ENCODE measurements at regions not wholly inside any gene's neighbourhood (a gene's known extent, or its start where the extent isn't known, plus 50 kb on each side); places are given as distances from the start of the nearest gene placed in this dataset.

GRCh38 chr10:22086730-22087401, 83.3 kb upstream of the DNAJC1 start (continued):
- peak in 1 of 2 experiments; percentile 47; a peak in 1 of 4 replicates for TF ChIP-seq EP300 (IDR thresholded peaks at IDR 0.05; ENCODE audit: low read depth in 2 of 2, low read length in 2 of 2)
- no peak for TF ChIP-seq EP300 (CRISPR knock-in tag; IDR thresholded peaks at IDR 0.05; ENCODE audit: borderline replicate concordance)
- TF ChIP-seq DNMT1 (CRISPR knock-in tag; IDR thresholded peaks at IDR 0.05) = no peak
- TF ChIP-seq, protein P1, sequence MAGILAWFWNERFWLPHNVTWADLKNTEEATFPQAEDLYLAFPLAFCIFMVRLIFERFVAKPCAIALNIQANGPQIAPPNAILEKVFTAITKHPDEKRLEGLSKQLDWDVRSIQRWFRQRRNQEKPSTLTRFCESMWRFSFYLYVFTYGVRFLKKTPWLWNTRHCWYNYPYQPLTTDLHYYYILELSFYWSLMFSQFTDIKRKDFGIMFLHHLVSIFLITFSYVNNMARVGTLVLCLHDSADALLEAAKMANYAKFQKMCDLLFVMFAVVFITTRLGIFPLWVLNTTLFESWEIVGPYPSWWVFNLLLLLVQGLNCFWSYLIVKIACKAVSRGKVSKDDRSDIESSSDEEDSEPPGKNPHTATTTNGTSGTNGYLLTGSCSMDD (CRISPR knock-in tag; IDR thresholded peaks at IDR 0.05) = no peak
- TF ChIP-seq KLF16 (CRISPR knock-in tag; IDR thresholded peaks at IDR 0.05) = no peak
- TF ChIP-seq FOSL2 (CRISPR knock-in tag; IDR thresholded peaks at IDR 0.05) = 0 out of 2 replicates have a peak, but pooled peaks have one; percentile 6
- TF ChIP-seq ZC3H4 (CRISPR knock-in tag; IDR thresholded peaks at IDR 0.05; ENCODE audit: borderline replicate concordance) = no peak
- no peak for TF ChIP-seq KDM5B (CRISPR knock-in tag; IDR thresholded peaks at IDR 0.05; ENCODE audit: borderline replicate concordance)
- TF ChIP-seq, protein P2, sequence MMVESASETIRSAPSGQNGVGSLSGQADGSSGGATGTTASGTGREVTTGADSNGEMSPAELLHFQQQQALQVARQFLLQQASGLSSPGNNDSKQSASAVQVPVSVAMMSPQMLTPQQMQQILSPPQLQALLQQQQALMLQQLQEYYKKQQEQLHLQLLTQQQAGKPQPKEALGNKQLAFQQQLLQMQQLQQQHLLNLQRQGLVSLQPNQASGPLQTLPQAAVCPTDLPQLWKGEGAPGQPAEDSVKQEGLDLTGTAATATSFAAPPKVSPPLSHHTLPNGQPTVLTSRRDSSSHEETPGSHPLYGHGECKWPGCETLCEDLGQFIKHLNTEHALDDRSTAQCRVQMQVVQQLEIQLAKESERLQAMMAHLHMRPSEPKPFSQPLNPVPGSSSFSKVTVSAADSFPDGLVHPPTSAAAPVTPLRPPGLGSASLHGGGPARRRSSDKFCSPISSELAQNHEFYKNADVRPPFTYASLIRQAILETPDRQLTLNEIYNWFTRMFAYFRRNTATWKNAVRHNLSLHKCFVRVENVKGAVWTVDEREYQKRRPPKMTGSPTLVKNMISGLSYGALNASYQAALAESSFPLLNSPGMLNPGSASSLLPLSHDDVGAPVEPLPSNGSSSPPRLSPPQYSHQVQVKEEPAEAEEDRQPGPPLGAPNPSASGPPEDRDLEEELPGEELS (CRISPR knock-in tag; IDR thresholded peaks at IDR 0.05) = peak; percentile 75
- TF ChIP-seq, protein P3, sequence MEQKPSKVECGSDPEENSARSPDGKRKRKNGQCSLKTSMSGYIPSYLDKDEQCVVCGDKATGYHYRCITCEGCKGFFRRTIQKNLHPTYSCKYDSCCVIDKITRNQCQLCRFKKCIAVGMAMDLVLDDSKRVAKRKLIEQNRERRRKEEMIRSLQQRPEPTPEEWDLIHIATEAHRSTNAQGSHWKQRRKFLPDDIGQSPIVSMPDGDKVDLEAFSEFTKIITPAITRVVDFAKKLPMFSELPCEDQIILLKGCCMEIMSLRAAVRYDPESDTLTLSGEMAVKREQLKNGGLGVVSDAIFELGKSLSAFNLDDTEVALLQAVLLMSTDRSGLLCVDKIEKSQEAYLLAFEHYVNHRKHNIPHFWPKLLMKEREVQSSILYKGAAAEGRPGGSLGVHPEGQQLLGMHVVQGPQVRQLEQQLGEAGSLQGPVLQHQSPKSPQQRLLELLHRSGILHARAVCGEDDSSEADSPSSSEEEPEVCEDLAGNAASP (CRISPR knock-in tag; IDR thresholded peaks at IDR 0.05; ENCODE audit: borderline replicate concordance) = no peak
- TF ChIP-seq GLMP (CRISPR knock-in tag; IDR thresholded peaks at IDR 0.05; ENCODE audit: borderline replicate concordance) = no peak
- peak; percentile 33; the same call in 1 of the 2 replicates for TF ChIP-seq NR2F6 (IDR thresholded peaks at IDR 0.05)
- TF ChIP-seq NR2F6 (CRISPR knock-in tag; IDR thresholded peaks at IDR 0.05) = peak; percentile 35; the same call in 1 of the 2 replicates
- no peak for TF ChIP-seq ATF5 (CRISPR knock-in tag; IDR thresholded peaks at IDR 0.05; ENCODE audit: low read depth)
- no peak for TF ChIP-seq MIXL1 (CRISPR knock-in tag; IDR thresholded peaks at IDR 0.05)
- peak; percentile 41; the same call in 1 of the 2 replicates for TF ChIP-seq FOXJ3 (CRISPR knock-in tag; IDR thresholded peaks at IDR 0.05; ENCODE audit: borderline replicate concordance)
- TF ChIP-seq ZNF335 (CRISPR knock-in tag; IDR thresholded peaks at IDR 0.05) = no peak
- TF ChIP-seq ZNF331 (CRISPR knock-in tag; IDR thresholded peaks at IDR 0.05) = no peak; the same call in 1 of the 2 replicates
- no peak for TF ChIP-seq TBP (CRISPR knock-in tag; IDR thresholded peaks at IDR 0.05)
- TF ChIP-seq FOXP1 (IDR thresholded peaks at IDR 0.05) = no peak
- TF ChIP-seq FOXP1 (CRISPR knock-in tag; IDR thresholded peaks at IDR 0.05) = peak; percentile 77
- TF ChIP-seq ZSCAN9 (CRISPR knock-in tag; IDR thresholded peaks at IDR 0.05; ENCODE audit: borderline replicate concordance) = 0 out of 2 replicates have a peak, but pooled peaks have one; percentile 27
- TF ChIP-seq HIVEP1 (CRISPR knock-in tag; IDR thresholded peaks at IDR 0.05) = no peak

Measured in HepG2 (cell line).